CD14-positive monocyte (primary cell): ENCODE measurements at regions not wholly inside any gene's neighbourhood (a gene's known extent, or its start where the extent isn't known, plus 50 kb on each side); places are given as distances from the start of the nearest gene placed in this dataset.

Experiments
- DNase-seq, 3 donors: peaks; one replicate each; pipeline ENCODE4 v3.0.0-alpha.2; 2011 to 2022
- H2AFZ ChIP-seq: 2 replicates; pipeline ENCODE4 v1.6.0; 2012; ENCODE audit warnings: mild to moderate bottlenecking, low read depth, low read length, inconsistent platforms; ENCODE audit not compliant: insufficient read depth, poor library complexity, severe bottlenecking
- H3K27ac ChIP-seq, 2 donors: 1 replicate in 1 of 2; 2 replicates in 1 of 2; pipeline ENCODE4 v1.5.1; 2012 to 2013; ENCODE audit warnings: low read length in 2 of 2, control low read depth in 1 of 2, inconsistent platforms in 1 of 2, low read depth in 1 of 2, mild to moderate bottlenecking in 1 of 2
- H3K27me3 ChIP-seq, 2 donors: one replicate each; pipeline versions ENCODE4 v1.6.0 to v1.6.1; 2011 to 2013; ENCODE audit warnings: low read length in 2 of 2; ENCODE audit not compliant: control insufficient read depth in 2 of 2, insufficient read depth in 2 of 2
- H3K36me3 ChIP-seq, 2 donors: replicated peaks in 1 of 2; 1 replicate in 1 of 2; 2 replicates in 1 of 2; pipeline versions ENCODE4 v1.5.1 to v1.6.1; 2012 to 2013; ENCODE audit warnings: low read length in 2 of 2, control low read depth in 1 of 2, inconsistent platforms in 1 of 2, mild to moderate bottlenecking in 1 of 2; ENCODE audit not compliant: insufficient read depth in 2 of 2, control insufficient read depth in 1 of 2
- H3K4me1 ChIP-seq, 2 donors: 1 replicate in 1 of 2; 2 replicates in 1 of 2; pipeline versions ENCODE4 v1.5.1 to v1.6.1; 2012 to 2013; ENCODE audit warnings: low read length in 2 of 2, control low read depth in 1 of 2, inconsistent platforms in 1 of 2, mild to moderate bottlenecking in 1 of 2, moderate library complexity in 1 of 2; ENCODE audit not compliant: insufficient read depth in 2 of 2, control insufficient read depth in 1 of 2
- H3K4me2 ChIP-seq: replicated peaks from 2 replicates; pipeline ENCODE3; 2012; ENCODE audit warnings: low read length, moderate library complexity, mild to moderate bottlenecking; ENCODE audit not compliant: poor library complexity, severe bottlenecking; ENCODE audit errors: extremely low read depth
- H3K4me3 ChIP-seq, 3 experiments: fragments of 200-600 bp in 1 of 3; sonication (generic) in 1 of 3; replicated peaks in 1 of 3; 1 replicate in 2 of 3; 2 replicates in 1 of 3; pipeline ENCODE4 v1.5.1; 2011 to 2013; ENCODE audit warnings: low read length in 3 of 3, mild to moderate bottlenecking in 3 of 3, control low read depth in 2 of 3, low read depth in 2 of 3, inconsistent platforms in 1 of 3, moderate library complexity in 1 of 3
- H3K79me2 ChIP-seq: 2 replicates; pipeline ENCODE4 v1.6.0; 2012; ENCODE audit warnings: mild to moderate bottlenecking, control low read depth, inconsistent platforms, low read length, moderate library complexity; ENCODE audit not compliant: insufficient read depth
- H3K9ac ChIP-seq: 2 replicates; pipeline ENCODE4 v1.6.0; 2017; ENCODE audit warnings: low read length, mild to moderate bottlenecking; ENCODE audit not compliant: insufficient read depth, poor library complexity, severe bottlenecking
- H3K9me3 ChIP-seq, 2 donors: replicated peaks in 1 of 2; 1 replicate in 1 of 2; 2 replicates in 1 of 2; pipeline versions ENCODE4 v1.5.1 to v1.6.1; 2012 to 2013; ENCODE audit warnings: low read length in 2 of 2, control low read depth in 1 of 2; ENCODE audit not compliant: control insufficient read depth in 1 of 2, insufficient read depth in 1 of 2
- H4K20me1 ChIP-seq: 2 replicates; pipeline ENCODE4 v1.6.0; 2012; ENCODE audit warnings: mild to moderate bottlenecking, low read length, control low read depth, moderate library complexity; ENCODE audit not compliant: insufficient read depth
- H3K27ac Mint-ChIP-seq, 7 donors: one replicate each; pipeline ENCODE4 v1.8.0; 2020; ENCODE audit warnings: mild to moderate bottlenecking in 7 of 7, mixed read lengths in 7 of 7, moderate library complexity in 6 of 7, inconsistent platforms in 2 of 7
- H3K27me3 Mint-ChIP-seq, 3 donors: one replicate each; pipeline ENCODE4 v1.8.0; 2021 to 2022; ENCODE audit warnings: low read depth in 3 of 3, mild to moderate bottlenecking in 3 of 3, mixed read lengths in 3 of 3, moderate library complexity in 3 of 3, inconsistent platforms in 1 of 3
- H3K36me3 Mint-ChIP-seq, 2 donors: one replicate each; pipeline ENCODE4 v1.8.0; 2020; ENCODE audit warnings: mixed read lengths in 2 of 2, inconsistent platforms in 1 of 2, mild to moderate bottlenecking in 1 of 2
- H3K4me1 Mint-ChIP-seq: one replicate; pipeline ENCODE4 v1.8.0; 2020; ENCODE audit warnings: mild to moderate bottlenecking, mixed read lengths
- H3K4me3 Mint-ChIP-seq, 2 donors: one replicate each; pipeline ENCODE4 v1.8.0; 2020; ENCODE audit warnings: mild to moderate bottlenecking in 2 of 2, mixed read lengths in 2 of 2, moderate library complexity in 1 of 2
- H3K9me3 Mint-ChIP-seq, 7 donors: one replicate each; pipeline ENCODE4 v1.8.0; 2020 to 2022; ENCODE audit warnings: mixed read lengths in 7 of 7, mild to moderate bottlenecking in 6 of 7, moderate library complexity in 6 of 7, inconsistent platforms in 2 of 7
- WGBS: methylation state at CpG from one replicate; pipeline ENCODE4 v1.1.5; 2013; ENCODE audit warnings: missing lambda C conversion rate; ENCODE audit not compliant: insufficient coverage; 5-methylcytosine and 5-hydroxymethylcytosine counted together
- intact Hi-C, 2 donors: fragments of 100-400 bp; cut with micrococcal nuclease; formaldehyde crosslinking; loops; one replicate each; pipeline versions ENCODE4 v1.15.0 to v1.15.1; 2023
- TF ChIP-seq, protein P1 (sequence below): fragments of 200-600 bp; IDR thresholded peaks from one replicate; pipeline ENCODE4 v1.8.0; 2022; ENCODE audit warnings: antibody characterized with exemption, mild to moderate bottlenecking

GRCh38 chr5:39767916-39768315, 343.1 kb upstream of the DAB2 start:
- intact Hi-C loops: no loop called here
- H3K27me3 ChIP-seq: peaks cover 0 to 3% of the 10 kb centered on the region in 2 donors
- H3K4me1 Mint-ChIP-seq: no peaks in the 10 kb centered on the region
- H3K9me3 ChIP-seq: no peaks in the 10 kb centered on the region
- H3K27me3 Mint-ChIP-seq: peaks cover 0 to 6% (median 4%) of the 10 kb centered on the region in 3 donors
- H3K79me2 ChIP-seq: no peaks in the 10 kb centered on the region
- DNase-seq: no peak
- no peak overlapping the region for H3K27ac Mint-ChIP-seq
- peaks cover 0 to 4% (median 1%) of the 10 kb centered on the region in 7 donors for H3K9me3 Mint-ChIP-seq
- H3K9ac ChIP-seq: no peak overlapping the region
- no peaks in the 10 kb centered on the region for H3K4me1 ChIP-seq
- no peak overlapping the region for H2AFZ ChIP-seq
- no peaks in the 10 kb centered on the region for H3K36me3 Mint-ChIP-seq
- H3K4me3 ChIP-seq: no peak overlapping the region
- H3K36me3 ChIP-seq: no peaks in the 10 kb centered on the region
- no peak overlapping the region for H3K4me3 Mint-ChIP-seq
- no CpG with 5 or more reads among the region's 5 CpGs for WGBS
- no peaks in the 10 kb centered on the region for H4K20me1 ChIP-seq
- no peak overlapping the region for H3K4me2 ChIP-seq
- TF ChIP-seq, protein P1, sequence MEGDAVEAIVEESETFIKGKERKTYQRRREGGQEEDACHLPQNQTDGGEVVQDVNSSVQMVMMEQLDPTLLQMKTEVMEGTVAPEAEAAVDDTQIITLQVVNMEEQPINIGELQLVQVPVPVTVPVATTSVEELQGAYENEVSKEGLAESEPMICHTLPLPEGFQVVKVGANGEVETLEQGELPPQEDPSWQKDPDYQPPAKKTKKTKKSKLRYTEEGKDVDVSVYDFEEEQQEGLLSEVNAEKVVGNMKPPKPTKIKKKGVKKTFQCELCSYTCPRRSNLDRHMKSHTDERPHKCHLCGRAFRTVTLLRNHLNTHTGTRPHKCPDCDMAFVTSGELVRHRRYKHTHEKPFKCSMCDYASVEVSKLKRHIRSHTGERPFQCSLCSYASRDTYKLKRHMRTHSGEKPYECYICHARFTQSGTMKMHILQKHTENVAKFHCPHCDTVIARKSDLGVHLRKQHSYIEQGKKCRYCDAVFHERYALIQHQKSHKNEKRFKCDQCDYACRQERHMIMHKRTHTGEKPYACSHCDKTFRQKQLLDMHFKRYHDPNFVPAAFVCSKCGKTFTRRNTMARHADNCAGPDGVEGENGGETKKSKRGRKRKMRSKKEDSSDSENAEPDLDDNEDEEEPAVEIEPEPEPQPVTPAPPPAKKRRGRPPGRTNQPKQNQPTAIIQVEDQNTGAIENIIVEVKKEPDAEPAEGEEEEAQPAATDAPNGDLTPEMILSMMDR: no peak
- no peak overlapping the region for H3K27ac ChIP-seq

GRCh38 chr5:39765366-39765765, 340.6 kb upstream of the DAB2 start:
- Mint-ChIP-seq H3K4me1 (peaks cover 9% of the 10 kb centered on the region), H3K27me3 (peaks cover 0 to 4% (median 4%) of the 10 kb centered on the region in 3 donors), H3K36me3 (no peaks in the 10 kb centered on the region), H3K27ac (no peak overlapping the region), H3K4me3 (no peak overlapping the region), H3K9me3 (peaks cover 0 to 4% (median 0%) of the 10 kb centered on the region in 7 donors)
- Histone ChIP-seq H3K4me3 (no peak overlapping the region), H3K4me2 (no peak overlapping the region), H3K9ac (no peak overlapping the region), H3K36me3 (no peaks in the 10 kb centered on the region), H3K4me1 (peaks cover 7 to 9% of the 10 kb centered on the region in 2 donors), H2AFZ (no peak overlapping the region), H3K27ac (no peak overlapping the region), H3K79me2 (no peaks in the 10 kb centered on the region), H4K20me1 (no peaks in the 10 kb centered on the region), H3K9me3 (no peaks in the 10 kb centered on the region), H3K27me3 (peaks cover 0 to 3% of the 10 kb centered on the region in 2 donors)
- DNase-seq: no peak
- no CpG with 5 or more reads among the region's 2 CpGs for WGBS
- intact Hi-C loops: no loop called here
- TF ChIP-seq, protein P1: no peak
